Activated CD4-positive, alpha-beta T cell treated with anti-CD3 and anti-CD28 coated beads for 4 hours (primary cell): ENCODE measurements at regions not wholly inside any gene's neighbourhood (a gene's known extent, or its start where the extent isn't known, plus 50 kb on each side); places are given as distances from the start of the nearest gene placed in this dataset.
"Not testable (repeated sequence)": the region's sequence is repeated elsewhere in the genome, so short reads cannot be mapped to it uniquely, and the experiment has no call there.

Experiments used
- DNase-seq, 2 donors: peaks; one replicate each; pipeline ENCODE4 v3.0.0-alpha.2; 2020

DNA sequence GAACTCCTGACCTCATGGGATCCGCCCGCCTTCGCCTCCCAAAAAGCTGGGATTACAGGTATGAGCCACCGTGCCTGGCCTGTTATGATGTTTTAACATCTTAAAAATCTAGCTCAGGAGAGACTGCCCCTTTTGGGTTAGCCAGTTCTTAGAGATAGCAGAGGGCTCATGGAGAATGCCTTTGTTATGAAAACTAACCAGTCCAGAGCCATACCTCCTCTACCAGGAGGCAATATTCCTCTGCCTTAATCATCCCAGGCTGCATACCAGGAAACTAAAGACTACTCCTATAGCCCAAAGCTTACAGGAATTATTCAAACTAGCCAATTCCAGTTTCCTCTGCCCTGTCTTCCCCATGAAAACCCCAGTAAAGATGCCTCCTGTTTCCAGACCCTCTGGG lies 96.0 kb upstream of the MDM1 start:
- DNase-seq: no peak

- DNase-seq: no peak
Observed at GRCh38 chr12:68428724-68429501, 96.8 kb upstream of the MDM1 start.

DNA sequence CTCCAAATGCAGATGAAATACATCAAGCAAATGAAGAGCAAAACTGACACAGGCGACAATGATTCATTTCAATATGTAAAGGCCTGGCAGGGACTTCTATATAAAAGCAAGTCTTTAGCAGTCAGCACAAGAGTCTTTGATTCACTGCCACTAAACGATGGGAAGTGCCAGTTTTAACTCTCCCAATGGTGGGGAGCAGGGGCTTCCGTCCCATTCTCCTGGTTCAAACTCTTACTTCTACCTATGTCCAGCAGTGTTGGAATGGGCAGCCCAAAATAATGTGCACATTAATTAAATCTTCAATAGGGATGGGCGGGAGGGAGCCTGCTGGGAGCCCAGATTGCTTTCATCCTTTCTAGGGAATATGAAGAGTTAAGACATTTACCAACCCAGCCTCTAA lies 97.5 kb upstream of the MDM1 start:
- DNase-seq: no peak

GRCh38 chr12:68431786-68432185 lies 99.6 kb upstream of the MDM1 start:
- no peak for DNase-seq

- DNase-seq: no peak
Observed at GRCh38 chr12:68432622-68433021, 100.5 kb upstream of the MDM1 start.

- no peak for DNase-seq
Observed at GRCh38 chr12:68434391-68435298, 102.5 kb upstream of the MDM1 start.

GRCh38 chr12:68435299-68435637 lies 103.1 kb upstream of the MDM1 start:
- DNase-seq: no peak

- DNase-seq: no peak
Observed at GRCh38 chr12:68435816-68436215, 103.7 kb upstream of the MDM1 start.

DNA sequence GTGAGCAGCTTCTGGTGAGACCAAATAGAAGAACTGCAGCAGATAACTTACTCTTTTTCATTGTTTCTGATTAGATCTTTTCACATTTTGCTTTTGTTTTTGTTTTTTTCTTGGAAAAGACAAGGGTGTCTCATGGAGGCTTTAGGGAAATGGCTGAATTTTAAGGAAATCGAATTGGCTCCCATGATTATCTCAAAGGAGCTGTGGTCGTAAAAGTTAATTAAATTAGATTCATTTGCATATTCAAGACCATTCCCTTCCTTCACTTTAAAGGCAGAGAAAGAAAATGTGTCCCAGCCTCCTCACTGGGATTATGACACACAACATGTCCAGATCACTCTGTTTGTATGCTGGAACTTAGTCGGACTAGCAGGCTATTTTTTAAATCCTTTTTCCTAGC lies 106.4 kb upstream of the MDM1 start:
- no peak for DNase-seq

- no peak for DNase-seq
Observed at GRCh38 chr12:68439368-68440045, 107.3 kb upstream of the MDM1 start.

GRCh38 chr12:68440068-68440581 lies 108.0 kb upstream of the MDM1 start:
- DNase-seq: no peak

GRCh38 chr12:68441167-68441566 lies 109.0 kb upstream of the MDM1 start:
- DNase-seq: no peak

- not testable (repeated sequence) for DNase-seq
Observed at GRCh38 chr12:68442353-68442972, 110.3 kb upstream of the MDM1 start.

DNA sequence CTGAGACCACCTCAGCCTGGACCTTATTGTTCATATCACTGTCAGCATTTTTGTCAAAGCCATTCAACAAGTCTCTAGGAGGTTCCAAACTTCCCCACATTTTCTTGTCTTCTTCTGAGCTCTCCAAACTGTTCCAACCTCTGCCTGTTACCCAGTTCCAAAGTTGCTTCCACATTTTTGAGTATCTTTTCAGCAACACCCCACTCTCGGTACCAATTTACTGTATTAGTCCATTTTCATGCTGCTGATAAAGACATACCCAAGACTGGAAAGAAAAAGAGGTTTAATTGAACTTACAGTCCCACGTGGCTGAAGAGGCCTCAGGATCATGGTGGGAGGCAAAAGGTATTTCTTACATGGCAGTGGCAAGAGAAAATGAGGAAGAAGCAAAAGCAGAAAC lies 111.5 kb upstream of the MDM1 start:
- not testable (repeated sequence) for DNase-seq

DNA sequence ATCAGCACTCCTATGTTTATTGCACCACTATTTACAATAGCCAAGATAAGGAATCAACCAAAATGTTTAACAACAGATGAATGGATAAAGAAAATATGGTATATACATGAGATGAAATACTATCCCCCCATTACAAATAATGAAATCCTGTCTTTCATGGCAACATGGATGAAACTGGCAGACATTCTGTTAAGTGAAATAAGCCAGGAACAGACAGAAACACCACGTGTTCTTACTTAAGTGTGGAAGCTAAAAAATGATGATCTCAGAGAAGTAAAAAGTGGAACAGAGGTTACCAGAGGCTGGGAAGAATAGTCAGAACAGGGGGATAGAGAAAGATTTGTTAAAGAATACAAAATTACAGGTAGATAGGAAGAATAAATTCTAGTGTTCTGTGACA lies 113.7 kb upstream of the MDM1 start:
- no peak for DNase-seq

GRCh38 chr12:68446384-68446783 lies 114.2 kb upstream of the MDM1 start:
- DNase-seq: no peak

- DNase-seq: no peak
Observed at GRCh38 chr12:68446901-68447796, 115.0 kb upstream of the MDM1 start.

DNA sequence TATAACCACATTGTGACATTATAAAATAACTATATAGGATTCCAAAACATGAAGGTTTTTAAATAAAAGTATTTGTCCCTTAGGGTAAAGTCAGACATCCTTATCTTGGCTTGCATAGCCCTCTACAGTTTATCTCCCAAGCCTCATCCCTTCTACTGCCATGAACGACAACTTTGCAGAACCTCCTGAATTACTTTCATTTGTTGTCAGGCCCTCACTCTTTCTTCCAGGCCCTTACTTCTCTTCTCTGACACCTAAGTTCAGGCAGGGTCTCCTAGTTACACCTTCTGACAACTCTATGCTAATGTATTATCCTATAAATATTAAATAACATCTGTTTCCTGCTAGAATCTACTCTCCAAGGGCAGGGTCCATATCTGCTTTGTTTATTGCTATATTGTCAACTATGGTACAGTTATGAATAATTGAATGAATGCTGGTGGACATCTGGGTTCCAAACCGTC lies 115.7 kb upstream of the MDM1 start:
- no peak for DNase-seq

GRCh38 chr12:68449196-68449595 lies 117.0 kb upstream of the MDM1 start:
- no peak for DNase-seq

DNA sequence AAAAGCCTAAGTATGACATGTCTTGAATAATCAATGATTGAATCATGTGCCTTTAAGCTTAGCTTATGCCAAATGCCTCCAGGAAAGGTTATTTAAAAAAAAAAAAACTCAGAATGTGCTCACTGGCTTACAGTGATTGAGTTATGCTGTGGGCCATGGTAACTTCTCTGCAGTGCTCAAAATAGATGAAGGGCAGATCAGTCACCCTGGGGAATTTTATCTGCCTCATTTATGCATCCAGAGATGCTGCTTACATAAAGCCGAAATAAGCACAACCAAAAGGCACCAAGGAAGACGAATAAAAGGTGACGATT lies 118.7 kb upstream of the MDM1 start:
- DNase-seq: no peak

DNA sequence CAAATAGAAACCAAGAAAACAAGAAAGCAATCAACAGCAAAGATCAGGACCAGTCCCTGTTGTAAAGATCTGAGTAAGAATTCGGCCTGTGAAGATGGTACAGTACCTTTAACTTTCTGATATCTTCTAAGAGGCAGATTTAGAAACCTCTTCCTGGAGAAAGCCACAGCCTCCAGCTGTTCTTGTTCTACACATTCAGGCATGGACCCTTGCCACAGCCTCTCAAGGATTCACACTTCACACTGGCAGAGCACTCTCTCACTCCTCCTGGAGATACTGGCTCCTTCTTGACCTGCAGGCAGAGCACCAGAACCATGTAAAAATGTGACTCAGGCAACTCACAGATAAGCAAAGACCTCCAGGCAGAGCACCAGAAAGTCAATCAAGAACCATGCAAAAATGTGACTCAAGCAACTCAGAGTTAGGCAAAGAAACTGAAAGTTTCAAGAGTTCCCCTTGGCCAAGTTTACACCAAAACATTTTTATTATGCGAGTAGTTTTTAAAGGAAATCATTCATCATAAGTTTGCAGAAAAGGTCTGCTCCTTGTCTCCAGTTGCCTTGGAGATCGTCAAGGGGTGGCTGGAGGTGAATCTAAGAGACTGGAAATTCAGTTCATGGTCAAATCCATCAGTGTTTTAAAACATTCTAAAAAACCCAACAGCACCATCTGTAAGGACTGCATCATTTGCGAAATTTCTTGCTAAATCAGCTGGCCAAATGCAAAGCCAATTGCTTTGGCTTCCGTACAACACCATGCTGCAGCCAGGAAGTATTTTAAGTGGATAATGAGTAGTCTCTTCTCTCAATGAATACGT lies 119.3 kb upstream of the MDM1 start:
- DNase-seq: peak; percentile 3 to 22
